IPS DF 4.7 (cell line): ENCODE measurements at regions not wholly inside any gene's neighbourhood (a gene's known extent, or its start where the extent isn't known, plus 50 kb on each side); places are given as distances from the start of the nearest gene placed in this dataset.
"Not testable (repeated sequence)": the region's sequence is repeated elsewhere in the genome, so short reads cannot be mapped to it uniquely, and the experiment has no call there.

Experiments
- DNase-seq: peaks from one replicate; pipeline ENCODE4 v3.0.0-alpha.2; 2013; ENCODE audit warnings: low spot score; ENCODE audit errors: extremely low read depth

DNA sequence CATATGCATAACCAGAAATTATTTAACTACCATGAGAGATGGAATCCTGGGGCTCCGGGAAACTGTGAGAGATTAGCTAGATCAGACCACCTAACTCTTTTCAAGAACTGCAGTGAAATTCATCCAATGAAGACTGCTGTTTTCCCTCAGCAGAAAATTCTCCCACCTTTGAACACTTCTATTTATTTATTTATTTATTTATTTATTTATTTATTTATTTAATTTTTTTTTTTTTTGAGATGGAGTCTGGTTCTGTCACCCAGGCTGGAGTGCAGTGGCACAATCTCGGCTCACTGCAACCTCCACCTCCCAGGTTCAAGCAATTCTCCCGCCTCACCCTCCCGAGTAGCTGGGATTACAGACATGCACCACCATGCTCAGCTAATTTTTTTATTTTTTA is 802.2 kb downstream of the BCL11A start:
- not testable (repeated sequence) for DNase-seq

DNA sequence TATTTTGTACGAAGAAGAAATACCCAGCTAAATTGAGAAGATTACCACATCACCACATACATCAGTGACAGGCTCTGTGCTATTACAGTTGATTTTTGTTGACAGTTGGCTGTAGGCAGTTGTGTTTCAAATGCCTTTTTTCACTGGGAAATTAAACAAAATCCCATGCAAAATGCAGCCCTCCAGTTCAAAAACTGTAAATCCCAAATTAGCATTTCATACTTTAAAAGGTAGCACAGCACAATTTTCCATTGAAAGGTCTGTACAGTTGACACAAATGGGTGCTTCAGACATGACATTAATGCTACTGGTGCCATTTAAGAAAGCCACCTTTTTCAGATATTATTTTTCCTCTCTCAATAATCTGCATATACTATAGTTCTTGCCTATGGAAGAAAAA is 807.2 kb downstream of the BCL11A start:
- DNase-seq = no peak

DNA sequence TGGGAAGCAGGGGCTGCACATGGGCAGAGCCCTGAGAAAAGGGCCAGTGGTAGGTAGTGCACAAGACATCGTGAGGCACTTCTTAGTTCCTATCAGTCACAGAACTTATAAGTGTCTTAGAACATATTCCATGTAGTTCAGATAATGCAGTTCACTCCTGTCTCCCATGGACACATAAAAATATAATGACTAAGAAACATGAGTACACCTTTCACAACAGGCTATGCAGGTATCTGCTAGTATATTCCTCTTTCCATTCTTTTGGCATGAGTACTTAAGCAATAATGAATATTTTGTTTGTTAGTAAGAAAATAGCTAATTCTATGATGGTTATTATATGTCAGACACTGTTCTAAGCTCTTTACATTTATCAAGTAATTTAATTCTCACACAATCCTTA is 808.4 kb downstream of the BCL11A start:
- no peak for DNase-seq

DNA sequence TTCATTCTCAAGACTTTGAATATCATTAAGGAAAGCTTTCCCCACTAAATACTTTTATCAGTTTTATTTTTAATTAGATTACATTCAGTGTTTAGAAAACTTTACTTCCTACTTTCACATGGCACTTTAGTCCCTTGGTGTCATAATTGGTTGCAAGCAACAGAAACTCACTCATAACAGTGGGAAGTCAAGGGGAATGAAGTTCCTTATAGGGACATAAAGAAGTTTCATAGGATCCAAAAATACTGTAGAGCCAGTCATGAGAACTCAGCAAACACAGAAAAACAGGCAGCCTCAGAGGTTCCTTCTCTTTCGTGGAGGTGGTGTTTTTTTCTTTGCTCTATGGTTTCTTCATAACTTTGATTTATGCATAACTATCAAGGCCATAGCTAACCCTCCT is 809.0 kb downstream of the BCL11A start:
- DNase-seq = no peak

DNA sequence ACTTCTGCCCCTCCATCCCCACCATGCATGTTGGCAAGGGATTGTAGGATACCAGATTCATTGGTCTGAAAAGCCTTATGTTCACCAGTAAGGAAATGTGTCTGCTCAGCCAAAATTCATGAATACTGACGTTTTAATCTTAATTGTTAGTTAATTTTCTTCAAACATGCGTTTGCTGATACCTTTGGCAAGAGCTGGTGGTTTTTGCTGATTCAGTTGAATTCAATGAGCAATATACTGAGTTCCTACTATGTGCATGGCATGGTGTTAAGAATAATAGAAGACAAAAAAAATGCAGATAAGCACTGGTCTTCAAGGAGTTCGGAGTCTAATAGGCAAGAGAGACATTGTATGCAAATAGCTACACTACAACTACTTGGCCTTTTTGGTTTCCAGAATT is 811.6 kb downstream of the BCL11A start:
- DNase-seq = no peak

DNA sequence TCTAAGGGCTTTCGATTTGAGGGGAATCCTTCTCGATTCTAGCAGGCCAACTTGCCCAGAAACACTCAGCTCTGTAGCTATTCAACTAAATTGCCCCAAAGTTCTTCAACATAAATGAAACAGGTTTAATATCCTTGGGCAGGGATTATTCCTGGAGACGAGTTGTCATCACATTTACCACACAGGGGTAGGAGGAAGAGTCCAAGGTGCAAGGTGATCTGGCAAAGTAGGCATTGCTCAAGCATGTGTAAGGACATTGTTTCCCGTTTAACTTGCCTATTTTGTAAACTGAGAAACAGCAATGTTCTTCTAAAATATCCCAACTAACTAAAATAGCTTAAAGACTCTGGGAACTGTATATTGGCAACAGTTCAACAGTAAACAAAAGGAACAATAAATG is 814.3 kb downstream of the BCL11A start:
- DNase-seq = no peak

DNA sequence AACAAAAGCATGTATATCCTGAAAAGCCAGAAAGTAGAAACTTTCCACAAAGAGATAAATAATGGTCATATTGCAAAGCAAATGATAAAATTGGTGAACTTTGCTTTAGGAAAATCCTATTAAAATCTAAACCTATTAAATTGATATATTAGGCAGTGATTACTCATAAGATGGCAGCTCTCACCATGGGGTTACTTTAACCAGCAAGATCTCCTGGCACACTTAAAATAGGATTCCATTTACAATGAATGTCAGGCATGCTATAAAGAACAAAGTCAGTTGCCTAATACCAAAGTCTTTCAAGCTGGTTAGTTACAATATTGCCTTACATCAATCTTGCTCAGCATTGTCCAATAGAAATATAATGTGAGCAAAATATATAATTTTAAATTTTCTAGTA is 816.2 kb downstream of the BCL11A start:
- DNase-seq = no peak

DNA sequence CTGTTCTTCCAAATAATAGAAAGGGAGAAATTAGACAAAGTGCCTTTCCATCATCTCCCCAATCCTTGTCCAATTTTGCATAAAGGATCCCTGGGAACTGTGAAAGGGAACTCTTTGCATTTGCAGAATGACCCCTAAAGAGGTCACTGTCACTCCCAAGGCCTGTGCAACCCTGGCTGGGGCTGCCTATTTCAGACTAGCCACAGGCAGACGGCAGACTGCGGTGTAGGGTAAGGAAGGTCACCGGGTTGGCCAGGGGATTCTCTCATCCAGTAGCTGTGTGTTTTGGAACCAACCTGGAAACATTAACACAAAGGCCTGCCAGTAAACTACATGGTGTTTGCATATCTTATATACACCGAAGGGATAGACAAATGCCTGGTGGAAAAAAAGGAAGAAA is 818.7 kb downstream of the BCL11A start:
- DNase-seq = no peak

DNA sequence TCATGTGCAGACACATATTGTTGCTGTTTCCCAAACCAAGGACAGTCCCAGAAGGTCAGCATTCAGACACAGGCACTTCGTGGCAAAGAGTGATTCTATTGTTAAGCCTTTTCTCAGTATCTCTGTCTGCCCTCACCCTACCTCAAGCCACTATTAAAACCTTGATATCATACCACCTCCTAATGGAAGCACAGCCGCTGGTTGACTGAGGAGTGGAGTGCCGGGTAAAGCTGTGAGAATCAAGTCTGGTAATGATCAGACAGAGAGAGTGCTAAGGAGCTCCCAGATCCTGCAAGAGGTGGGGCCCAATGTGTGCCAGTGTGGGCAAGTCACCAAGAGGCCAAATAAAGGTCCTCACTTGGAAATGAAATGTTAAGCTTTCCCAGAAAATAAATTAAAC is 819.5 kb downstream of the BCL11A start:
- DNase-seq = no peak

DNA sequence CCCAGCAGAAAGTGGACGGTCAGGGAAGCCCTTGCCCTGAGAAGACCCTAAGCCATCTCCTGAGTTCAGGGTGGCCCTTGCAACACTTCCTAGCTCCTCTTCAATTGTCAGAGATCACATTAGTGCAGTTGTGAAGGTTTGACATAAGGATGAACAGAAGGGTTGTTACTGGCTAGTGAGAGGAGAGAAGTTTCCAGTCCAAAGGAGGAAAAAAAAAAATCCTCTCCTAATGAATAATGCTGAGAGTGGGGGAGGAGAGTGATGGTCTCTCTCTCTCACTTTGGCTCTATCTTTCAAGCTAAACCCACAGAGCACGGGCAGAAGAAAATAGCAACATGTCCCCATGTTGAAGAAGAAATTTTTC is 819.9 kb downstream of the BCL11A start:
- no peak for DNase-seq

DNA sequence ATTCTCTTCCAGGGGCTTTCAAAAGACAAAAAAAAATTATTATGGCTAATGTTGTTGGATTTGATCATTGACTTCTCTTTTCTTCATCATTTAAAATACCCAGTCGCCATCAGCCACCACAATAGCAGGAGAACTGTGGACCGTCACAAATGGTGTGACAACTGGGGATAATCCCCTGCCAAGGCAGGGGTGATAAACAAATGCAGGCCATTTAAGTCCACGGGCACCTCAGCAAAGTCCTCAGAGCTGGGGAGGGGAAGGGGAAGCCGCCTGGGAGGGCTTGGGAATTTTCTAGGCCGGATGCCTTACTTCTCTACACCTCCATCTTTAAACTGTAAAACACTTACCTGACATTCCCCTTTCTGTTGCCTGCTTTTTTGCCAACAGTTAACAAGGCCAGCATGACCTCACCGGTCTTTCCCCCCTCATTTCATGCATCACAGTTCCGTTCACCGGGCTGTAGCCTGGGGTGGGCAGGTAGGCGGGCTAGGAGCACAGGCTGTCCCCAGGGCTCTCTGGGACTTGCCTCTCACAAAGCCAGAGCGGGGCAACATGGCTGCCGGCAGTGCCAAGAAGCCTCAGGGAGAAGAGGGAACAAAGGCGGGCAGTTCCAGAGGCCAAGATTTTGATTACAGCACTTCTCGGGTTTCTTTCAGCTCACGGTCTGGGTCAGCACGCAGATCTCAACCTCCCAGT is 820.4 kb downstream of the BCL11A start:
- no peak for DNase-seq

DNA sequence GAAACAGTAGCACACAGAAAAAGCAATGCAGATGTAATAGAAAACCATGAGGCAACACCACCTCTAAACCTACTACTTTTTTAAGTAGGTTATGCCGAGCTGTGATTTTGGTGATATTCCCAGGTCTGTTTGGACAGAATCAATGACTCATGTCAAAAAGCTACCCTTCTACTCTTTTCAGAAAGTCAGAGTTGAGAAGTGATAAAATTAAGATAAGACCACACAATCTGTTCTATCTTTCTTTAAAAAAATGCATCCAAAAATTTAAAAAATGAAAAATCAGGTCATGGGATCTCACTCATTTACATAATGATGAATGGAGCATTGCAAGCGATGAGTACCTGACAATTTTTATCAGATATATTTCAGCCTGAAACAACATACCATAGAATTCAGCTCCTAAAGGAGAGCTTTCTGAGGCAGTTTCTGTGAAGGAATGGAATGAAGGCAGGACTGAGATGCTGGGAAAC is 826.3 kb downstream of the BCL11A start:
- DNase-seq = no peak

DNA sequence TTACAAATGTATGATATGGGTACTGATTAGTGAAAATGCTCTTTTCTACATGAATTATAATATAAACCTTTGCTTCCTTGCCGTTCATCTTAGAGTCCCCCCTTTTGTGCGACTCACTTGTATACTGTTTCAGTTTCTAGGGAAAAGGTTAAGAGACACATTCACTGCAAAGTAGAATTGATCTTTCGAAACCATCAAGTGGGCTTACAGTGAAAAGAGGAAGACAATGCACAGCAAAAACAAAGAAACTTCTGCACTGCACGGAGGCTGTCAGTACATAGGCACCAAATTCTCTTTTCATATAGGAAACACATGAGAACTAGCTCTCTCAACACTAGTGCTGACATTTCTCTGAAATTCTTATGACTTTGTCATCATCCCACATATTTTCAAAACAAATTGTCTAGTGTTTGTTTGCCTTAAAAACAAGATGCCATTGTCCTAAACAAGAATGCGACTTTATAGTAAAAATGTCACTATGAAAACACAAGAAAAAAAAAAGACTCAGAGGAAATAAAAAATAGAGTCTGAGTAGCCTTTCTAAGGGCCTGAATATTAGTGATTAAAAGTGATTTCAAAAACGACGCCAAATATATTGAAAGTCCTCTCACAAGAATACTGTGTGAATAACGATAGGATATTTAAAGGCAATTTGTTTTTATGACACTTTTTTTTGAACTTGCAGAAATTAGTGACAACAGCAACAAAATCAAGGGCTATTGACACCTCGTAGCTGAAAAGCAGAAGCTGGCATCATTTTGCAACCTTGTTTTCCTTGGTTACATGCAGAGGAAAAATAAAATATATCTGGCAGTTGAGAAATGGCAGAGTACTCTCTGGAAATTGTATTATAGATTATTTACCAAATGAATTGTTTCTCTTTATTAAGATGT is 827.0 kb downstream of the BCL11A start:
- DNase-seq = no peak

DNA sequence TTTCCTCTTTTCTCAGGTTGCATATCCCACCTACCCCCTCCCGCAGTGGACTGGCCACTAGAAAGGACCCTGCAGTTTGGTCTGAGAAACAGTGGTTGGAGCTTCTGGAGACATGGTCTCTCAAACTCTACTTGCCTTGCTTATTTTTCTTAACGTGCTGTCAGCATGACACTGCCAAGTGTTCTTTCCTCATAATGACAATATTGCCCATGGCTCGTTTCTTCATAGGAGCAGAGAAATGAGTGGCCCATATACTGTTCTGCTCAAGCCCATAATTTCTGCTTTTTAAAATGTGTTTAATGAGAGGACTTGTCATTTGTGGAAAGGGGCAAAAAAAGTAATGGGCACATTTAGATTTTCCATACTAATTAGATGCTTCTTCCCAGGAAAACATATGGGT is 828.7 kb downstream of the BCL11A start:
- DNase-seq = no peak

DNA sequence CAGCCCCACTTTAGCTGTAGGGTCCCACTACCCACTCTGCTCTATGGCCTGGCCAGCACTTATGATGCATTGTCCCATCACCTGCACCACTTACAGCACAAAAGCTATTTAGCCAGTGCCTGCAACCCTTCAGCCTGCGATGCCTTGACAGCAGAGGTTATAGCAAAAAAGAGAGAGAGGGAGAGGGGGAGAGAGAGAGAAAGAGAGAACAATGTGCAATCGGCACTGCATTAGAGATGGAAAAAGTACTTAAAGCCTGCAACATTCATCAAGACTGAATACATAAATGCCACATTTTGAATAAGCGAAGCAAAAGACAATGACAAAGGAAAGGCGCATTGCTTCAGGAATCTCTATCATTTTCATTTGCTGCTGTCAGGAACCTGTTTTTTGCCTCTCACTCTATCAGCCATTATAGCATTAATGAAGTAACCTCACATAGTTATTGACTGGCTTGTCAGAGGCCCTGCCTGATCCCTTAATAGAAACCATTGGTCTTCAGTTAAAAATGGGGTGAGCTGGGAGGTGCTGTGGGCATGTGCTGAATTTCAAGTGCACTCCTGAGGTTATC is 833.1 kb downstream of the BCL11A start:
- DNase-seq = no peak

DNA sequence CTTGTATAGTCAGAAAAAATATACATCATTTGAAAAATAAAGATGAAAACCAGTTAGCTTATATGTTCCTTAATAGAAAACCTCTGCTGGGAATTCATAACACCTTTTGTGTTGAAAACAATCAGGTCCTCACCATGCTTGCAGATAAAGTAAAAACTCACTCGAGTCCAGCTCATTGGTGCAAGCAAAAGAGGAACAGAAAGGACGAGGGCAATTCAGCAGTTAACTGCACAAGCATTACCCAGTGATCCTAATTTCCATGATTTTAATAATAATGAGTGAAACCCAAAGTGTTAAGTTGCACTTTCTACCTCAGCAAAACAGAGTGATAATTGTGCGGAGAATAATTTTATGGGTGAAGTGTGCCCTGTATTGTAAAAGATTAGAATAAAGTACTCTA is 839.9 kb downstream of the BCL11A start:
- DNase-seq = no peak

DNA sequence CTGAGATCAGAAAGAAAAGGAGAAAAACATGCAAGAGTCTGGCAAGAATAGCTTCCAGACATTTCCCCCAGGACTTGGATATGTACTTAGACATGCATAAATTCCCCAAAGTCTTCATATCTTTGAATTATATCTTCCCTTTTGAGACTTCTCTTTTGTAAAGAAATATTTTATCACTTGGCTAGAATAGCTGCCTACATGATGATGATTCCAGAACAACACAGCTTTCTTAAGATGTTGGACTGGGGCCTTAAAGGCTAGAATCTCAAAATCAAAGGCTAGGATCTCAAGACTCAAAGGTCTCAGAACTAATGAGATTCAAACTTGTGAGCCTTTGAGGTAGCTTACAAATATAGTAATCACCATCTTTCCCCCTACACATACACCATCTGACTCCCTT is 842.3 kb downstream of the BCL11A start:
- DNase-seq = no peak

DNA sequence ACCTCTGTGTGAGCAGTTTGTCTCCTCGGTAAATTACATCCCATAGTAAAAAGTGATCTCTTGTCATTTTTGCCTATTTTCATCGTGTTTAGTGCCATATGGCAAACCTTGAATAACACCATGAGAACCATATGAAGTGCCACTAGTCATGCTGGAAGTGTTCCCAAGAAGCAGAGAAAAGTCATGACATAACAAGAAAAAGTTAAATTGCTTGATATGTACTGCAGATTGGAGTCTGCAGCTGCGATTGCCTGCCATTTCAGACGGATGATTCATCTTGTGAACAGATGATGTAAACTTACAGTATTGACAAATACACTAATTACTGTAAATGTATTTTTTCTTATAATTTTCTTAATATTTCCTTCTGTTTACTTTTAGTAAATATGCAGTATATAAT is 846.7 kb downstream of the BCL11A start:
- DNase-seq = no peak

DNA sequence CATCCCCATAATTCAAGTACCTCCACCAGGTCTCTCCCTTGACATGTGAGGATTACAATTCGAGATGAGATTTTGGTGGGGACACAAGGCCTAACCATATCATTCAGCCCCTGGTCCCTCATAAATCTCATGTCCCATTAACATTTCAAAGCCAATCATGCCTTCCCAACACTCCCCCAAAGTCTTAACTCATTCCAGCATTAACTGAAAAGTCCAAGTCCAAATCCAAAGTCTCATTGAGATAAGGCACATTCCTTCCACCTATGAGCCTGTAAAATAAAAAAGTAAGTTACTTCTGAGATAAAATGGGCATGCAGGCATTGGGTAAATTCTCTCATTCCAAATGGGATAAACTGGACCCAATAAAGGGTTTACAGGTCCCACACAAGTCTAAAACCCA is 849.7 kb downstream of the BCL11A start:
- no peak for DNase-seq

DNA sequence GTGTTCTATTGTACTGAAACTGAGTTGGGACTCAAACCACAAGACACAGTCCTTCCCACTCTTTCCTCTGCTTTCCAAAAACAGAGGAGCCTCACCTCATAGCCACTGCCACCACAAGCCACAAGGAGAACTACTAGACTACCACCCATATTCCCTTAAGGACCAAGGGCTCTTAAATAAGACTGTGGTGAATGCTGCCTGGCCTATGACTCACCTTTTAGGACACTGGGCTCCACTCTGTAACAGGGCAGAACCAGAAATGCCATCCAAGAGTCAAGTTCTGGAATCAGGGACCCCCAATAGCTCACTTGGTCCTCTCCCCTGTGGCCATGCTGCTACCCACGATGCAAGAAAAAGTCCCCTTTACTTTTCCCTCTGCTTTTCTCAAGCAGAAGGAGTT is 851.4 kb downstream of the BCL11A start:
- DNase-seq = no peak

DNA sequence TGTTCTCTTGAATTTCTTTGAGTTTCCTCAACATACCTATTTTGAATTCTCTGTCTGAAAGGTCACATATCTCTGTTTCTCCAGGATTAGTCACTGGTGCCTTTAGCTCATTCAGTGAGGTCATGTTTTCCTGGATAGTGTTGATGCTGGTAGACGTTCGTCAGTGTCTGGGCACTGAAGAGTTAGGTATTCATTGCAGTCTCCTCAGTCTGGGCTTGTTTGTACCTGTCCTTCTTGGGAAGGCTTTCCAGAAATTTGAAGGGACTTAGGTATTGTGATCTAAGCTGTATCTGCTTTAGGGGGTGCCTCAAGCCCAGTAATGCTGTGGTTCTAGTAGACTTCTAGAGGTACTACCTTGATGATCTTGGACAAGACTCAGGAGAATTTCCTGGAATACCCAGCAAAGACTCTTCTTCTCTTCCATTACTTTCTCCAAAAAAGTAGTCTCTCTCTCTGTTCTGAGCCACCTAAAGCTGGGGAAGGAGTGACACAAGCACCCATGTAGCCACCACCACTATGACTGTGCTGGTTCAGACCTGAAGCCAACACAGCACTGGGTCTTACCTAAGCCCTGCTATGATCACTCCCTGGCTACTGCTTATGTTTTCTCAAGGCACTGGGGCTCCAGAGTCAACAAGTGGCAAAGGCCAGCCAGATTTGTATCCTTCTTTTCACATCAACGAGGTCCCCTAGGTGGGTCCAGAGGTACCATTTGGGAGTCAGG is 852.0 kb downstream of the BCL11A start:
- DNase-seq = no peak

DNA sequence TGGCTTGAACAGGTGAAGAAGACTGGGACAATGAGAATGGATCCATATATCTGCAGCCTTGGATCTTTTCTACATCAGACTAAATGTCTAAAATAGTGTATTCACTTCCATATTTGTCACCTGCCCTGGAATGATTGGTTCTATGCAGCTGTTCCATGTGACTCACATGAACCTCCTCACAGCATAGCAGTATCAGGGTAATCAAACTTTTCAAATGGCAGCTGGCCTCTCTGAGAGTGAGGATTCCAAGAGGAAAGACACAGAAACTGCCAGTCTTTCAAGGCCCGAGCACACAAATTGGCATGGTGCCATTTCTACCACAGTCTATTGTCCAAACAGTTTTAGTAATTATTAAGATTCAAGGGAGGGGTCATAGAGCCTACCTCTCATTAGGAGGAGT is 859.3 kb downstream of the BCL11A start:
- no peak for DNase-seq
